Fibroblast of the aortic adventitia (primary cell): ENCODE measurements at regions not wholly inside any gene's neighbourhood (a gene's known extent, or its start where the extent isn't known, plus 50 kb on each side); places are given as distances from the start of the nearest gene placed in this dataset.

Experiments
- DNase-seq: peaks from one replicate; pipeline ENCODE4 v3.0.0-alpha.2; 2010; ENCODE audit warnings: low read depth
- H3K4me3 ChIP-seq: 2 replicates; pipeline ENCODE4 v1.5.1; 2011; ENCODE audit warnings: low read depth, mild to moderate bottlenecking, control low read depth, low read length, moderate library complexity
- CTCF ChIP-seq: IDR thresholded peaks from 2 replicates; pipeline ENCODE4 v1.5.1; 2011; ENCODE audit warnings: mild to moderate bottlenecking, low read length, control low read depth, inconsistent platforms; ENCODE audit not compliant: insufficient read depth

DNA sequence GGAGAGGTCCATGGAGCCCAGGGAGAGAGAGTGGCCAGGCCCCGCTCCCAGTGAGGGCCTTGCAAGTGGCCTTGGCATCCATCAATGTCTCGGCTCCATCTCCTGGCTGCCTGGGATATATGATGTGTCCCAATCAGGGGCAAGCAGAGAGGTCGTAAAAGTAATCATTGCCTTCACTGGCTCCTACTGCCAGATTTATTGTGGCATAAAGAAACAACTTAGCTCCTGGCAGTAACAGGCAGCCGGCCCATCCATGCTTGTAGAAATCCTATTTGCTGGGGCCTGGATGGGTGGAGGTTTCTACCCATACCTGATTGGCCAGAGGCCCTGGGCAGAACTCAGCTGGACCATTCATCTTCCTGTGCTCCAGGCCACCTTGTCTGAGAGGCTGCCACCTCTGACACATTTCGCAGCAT, 272.6 kb downstream of the MATN1 start:
- DNase-seq: no peak
- TF ChIP-seq CTCF: no peak
- no peak overlapping the region for H3K4me3 ChIP-seq

DNA sequence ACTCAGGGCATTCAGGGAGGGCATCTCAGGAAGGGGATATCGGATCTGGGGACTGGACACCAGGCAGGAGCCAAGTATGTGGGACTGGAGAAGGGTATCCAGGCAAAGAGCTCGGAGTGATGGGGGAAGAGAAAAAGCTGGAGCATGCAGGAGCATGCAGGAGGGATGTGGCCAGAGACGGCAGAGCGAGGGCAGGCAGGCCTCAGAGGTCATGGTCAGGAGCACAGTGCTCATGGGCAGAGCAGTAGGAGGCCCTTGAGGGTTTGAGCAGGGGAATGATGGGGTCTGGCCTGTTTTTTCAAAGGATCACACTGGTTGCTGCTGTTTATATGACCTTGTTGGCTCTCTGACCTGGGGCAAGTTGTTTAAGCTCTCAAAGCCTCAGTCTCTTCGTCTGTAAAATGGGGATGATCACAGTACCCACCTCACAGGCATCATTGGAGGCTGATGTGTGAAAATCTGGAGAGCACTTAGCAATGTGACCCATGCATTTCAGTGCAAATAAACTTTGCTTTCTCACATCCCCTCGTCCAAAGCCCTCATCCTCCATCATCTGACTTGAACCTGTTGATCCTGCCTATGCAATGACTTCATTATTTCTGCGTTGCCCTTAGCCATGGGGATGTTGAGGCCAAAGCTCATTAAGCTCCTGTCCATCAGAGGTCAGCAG, 273.1 kb downstream of the MATN1 start:
- no peak overlapping the region for H3K4me3 ChIP-seq
- no peak for DNase-seq
- no peak for TF ChIP-seq CTCF

GRCh38 chr1:30449428-30450147, 273.8 kb downstream of the MATN1 start:
- no peak overlapping the region for H3K4me3 ChIP-seq
- DNase-seq: no peak
- no peak for TF ChIP-seq CTCF

GRCh38 chr1:30449003-30449402, 274.4 kb downstream of the MATN1 start:
- no peak overlapping the region for H3K4me3 ChIP-seq
- no peak for DNase-seq
- TF ChIP-seq CTCF: no peak

GRCh38 chr1:30447701-30448100, 275.7 kb downstream of the MATN1 start:
- H3K4me3 ChIP-seq: no peak overlapping the region
- TF ChIP-seq CTCF: no peak
- no peak for DNase-seq

DNA sequence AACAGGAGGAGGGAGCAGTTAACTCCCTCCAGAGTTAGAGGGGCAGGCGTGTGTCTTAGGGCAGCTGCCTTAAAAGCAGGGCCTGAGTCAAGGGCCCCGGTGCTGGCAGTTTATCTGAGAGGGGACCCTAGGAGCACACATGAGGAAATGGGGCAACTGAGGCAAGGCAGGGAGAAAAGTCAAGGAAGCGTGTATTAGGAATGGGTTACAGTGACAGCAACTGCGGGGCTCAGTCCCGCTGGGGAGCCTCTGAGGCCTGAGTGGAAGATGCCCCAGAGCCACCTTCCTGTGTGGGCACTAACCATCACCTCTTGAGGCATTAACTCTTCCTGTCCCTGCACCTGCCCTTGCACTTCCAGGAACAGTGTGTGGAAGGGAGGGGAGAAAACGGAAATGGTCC, 276.3 kb downstream of the MATN1 start:
- no peak for TF ChIP-seq CTCF
- no peak for DNase-seq
- no peak overlapping the region for H3K4me3 ChIP-seq

DNA sequence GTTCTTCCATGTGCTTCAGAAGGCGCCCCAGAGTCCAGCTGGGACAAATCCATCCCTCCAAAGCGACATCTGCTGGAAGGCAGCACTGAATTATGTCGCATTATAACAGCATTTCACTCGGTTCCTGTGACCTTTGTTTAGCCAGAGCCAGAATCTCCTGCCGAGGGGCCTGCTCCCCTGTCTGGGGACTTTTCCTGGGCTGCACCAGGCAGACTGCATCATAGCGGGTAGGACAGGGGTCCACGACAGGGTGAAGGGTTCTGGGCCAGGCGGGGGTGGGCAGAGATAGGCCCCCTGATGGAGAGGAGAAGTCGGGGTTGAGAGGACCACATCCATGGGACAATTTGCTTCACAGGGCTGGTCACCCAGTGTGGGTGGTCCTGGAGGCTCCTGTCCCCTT, 276.9 kb downstream of the MATN1 start:
- no peak for TF ChIP-seq CTCF
- no peak overlapping the region for H3K4me3 ChIP-seq
- no peak for DNase-seq
